K562 (cell line): ENCODE measurements at regions not wholly inside any gene's neighbourhood (a gene's known extent, or its start where the extent isn't known, plus 50 kb on each side); places are given as distances from the start of the nearest gene placed in this dataset.

Experiments used
- ATAC-seq: fragments of 200-7000 bp; cut with Tn5 transposase; 3 replicates; pipeline ENCODE4 v1.9.1; 2020; ENCODE audit warnings: moderate library complexity
- BruUV-seq: library from RNA; stranded (reverse); fragments of 400-500 nt; replicated peaks from 2 replicates; lab custom pipeline; 2021; lab: Mats Ljungman, UMichigan
- CTCF ChIA-PET: fragments of 300-600 bp; formaldehyde crosslinking; extraction: SDS; loops from one replicate; lab custom pipeline; 2021; ENCODE audit warnings: low intra/inter-chr PET ratio; lab: Yijun Ruan, JAX
- POLR2A ChIA-PET: fragments of 300-600, 350-650 bp; sonication (Branson Sonifier 250); formaldehyde crosslinking; extraction: SDS; loops from one replicate; lab custom pipeline; 2021; ENCODE audit warnings: antibody characterized with exemption, inconsistent platforms; lab: Yijun Ruan, JAX
- DNase-seq, 4 experiments: peaks; one replicate each; pipeline versions ENCODE4 v3.0.0 to v3.0.0-alpha.2; 2011 to 2018; ENCODE audit warnings: low spot score in 3 of 4, mixed read lengths in 3 of 4; ENCODE audit errors: extremely low read depth in 1 of 4
- FAIRE-seq: peaks from 2 replicates; lab custom pipeline; 2011; peaks lifted over from hg19 to GRCh38; lab: Jason Lieb, UNC
- H2AFZ ChIP-seq: 2 replicates; pipeline ENCODE4 v1.6.0; 2011; ENCODE audit warnings: low read depth, low read length, control low read depth, inconsistent platforms
- H3K27ac ChIP-seq: fragments of 200-600 bp; 3 replicates; pipeline ENCODE4 v1.8.0; 2011; ENCODE audit warnings: low read depth, mild to moderate bottlenecking, control low read depth, inconsistent platforms, low read length, moderate library complexity, mixed read lengths; ENCODE audit errors: extremely low read depth
- H3K27me3 ChIP-seq, 2 experiments: fragments of 300-600 bp in 1 of 2; 2 replicates in 1 of 2; 3 replicates in 1 of 2; pipeline versions ENCODE4 v1.6.0 to v1.8.0; 2011; ENCODE audit warnings: inconsistent platforms in 2 of 2, low read length in 2 of 2, mild to moderate bottlenecking in 1 of 2, mixed read lengths in 1 of 2, moderate library complexity in 1 of 2; ENCODE audit not compliant: control insufficient read depth in 2 of 2, insufficient read depth in 2 of 2
- H3K36me3 ChIP-seq: fragments of 300-600 bp; 3 replicates; pipeline ENCODE4 v1.8.0; 2011; ENCODE audit warnings: mild to moderate bottlenecking, low read length, inconsistent platforms; ENCODE audit not compliant: control insufficient read depth, insufficient read depth
- H3K4me1 ChIP-seq, 2 experiments: fragments of 200-600 bp in 1 of 2; replicated peaks in 1 of 2; 2 replicates in 1 of 2; 3 replicates in 1 of 2; pipeline versions ENCODE4 v1.5.1 to v1.8.0; 2011; ENCODE audit warnings: inconsistent platforms in 2 of 2, low read length in 2 of 2, mild to moderate bottlenecking in 1 of 2, mixed read lengths in 1 of 2, moderate library complexity in 1 of 2; ENCODE audit not compliant: control insufficient read depth in 2 of 2, insufficient read depth in 2 of 2
- H3K4me2 ChIP-seq: 2 replicates; pipeline ENCODE4 v1.6.1; 2011; ENCODE audit warnings: low read length, control low read depth, inconsistent platforms, mixed read lengths; ENCODE audit not compliant: insufficient read depth
- H3K4me3 ChIP-seq: fragments of 200-600 bp; sonication (generic), shearing (Covaris generic); 2 replicates; pipeline ENCODE4 v1.5.1; 2016; ENCODE audit warnings: control low read depth, inconsistent platforms
- H3K79me2 ChIP-seq: fragments of 200-600 bp; 3 replicates; pipeline ENCODE4 v1.8.0; 2011; ENCODE audit warnings: low read length, inconsistent platforms; ENCODE audit not compliant: control insufficient read depth, insufficient read depth
- H3K9ac ChIP-seq, 2 experiments: 2 replicates each; pipeline versions ENCODE4 v1.6.0 to v1.6.1; 2011; ENCODE audit warnings: low read depth in 2 of 2, low read length in 2 of 2, control low read depth in 1 of 2, inconsistent platforms in 1 of 2, mild to moderate bottlenecking in 1 of 2, mixed read lengths in 1 of 2; ENCODE audit not compliant: insufficient read depth in 1 of 2
- H3K9me1 ChIP-seq: one replicate; pipeline ENCODE4 v1.6.0; 2011; ENCODE audit warnings: inconsistent platforms, mild to moderate bottlenecking, low read length, moderate library complexity; ENCODE audit not compliant: control insufficient read depth, insufficient read depth
- H3K9me3 ChIP-seq: replicated peaks from 2 replicates; pipeline ENCODE4 v1.5.1; 2011; ENCODE audit warnings: low read depth, low read length, inconsistent platforms; ENCODE audit not compliant: control insufficient read depth, insufficient read depth
- H4K20me1 ChIP-seq: replicated peaks from 2 replicates; pipeline ENCODE4 v1.6.1; 2011; ENCODE audit warnings: low read length, inconsistent platforms, mixed read lengths; ENCODE audit not compliant: control insufficient read depth, insufficient read depth
- AFF4 ChIP-seq: sonication (generic); formaldehyde crosslinking; IDR thresholded peaks from 2 replicates; pipeline ENCODE4 v1.8.0; 2023; ENCODE audit warnings: mild to moderate bottlenecking, missing genetic modification reagents
- CSDE1 ChIP-seq, 2 experiments: fragments of 450-650 bp; IDR thresholded peaks; 2 replicates each; pipeline ENCODE4 v1.6.1; 2016; ENCODE audit warnings: mild to moderate bottlenecking in 1 of 2
- ETV5 ChIP-seq: sonication (generic); formaldehyde crosslinking; IDR thresholded peaks from 2 replicates; pipeline ENCODE4 v1.4.0; 2020; ENCODE audit warnings: low read depth, mild to moderate bottlenecking, missing genetic modification reagents
- MAZ ChIP-seq, 2 experiments: fragments of 450-650 bp in 1 of 2; sonication (generic) in 1 of 2; formaldehyde crosslinking; IDR thresholded peaks in 1 of 2; conservative IDR thresholded peaks in 1 of 2; 2 replicates each; pipeline versions ENCODE4 v1.4.0 to v1.5.0; 2020; ENCODE audit warnings: mild to moderate bottlenecking in 1 of 2, missing genetic modification reagents in 1 of 2
- POU5F1 ChIP-seq: fragments of 150-350 bp; IDR thresholded peaks from 2 replicates; pipeline ENCODE4 v1.6.1; 2014; ENCODE audit warnings: borderline replicate concordance, low read length, low read depth, mild to moderate bottlenecking; ENCODE audit not compliant: partially characterized antibody
- TEAD4 ChIP-seq, 2 experiments: sonication (generic) in 1 of 2; formaldehyde crosslinking in 1 of 2; IDR thresholded peaks; 2 replicates each; pipeline versions ENCODE4 v1.6.1 to v1.8.0; 2012 to 2022; ENCODE audit warnings: borderline replicate concordance in 1 of 2, inconsistent platforms in 1 of 2, low read length in 1 of 2, mild to moderate bottlenecking in 1 of 2, missing genetic modification reagents in 1 of 2
- ZC3H11A ChIP-seq: IDR thresholded peaks from 2 replicates; pipeline ENCODE4 v1.6.1; 2012; ENCODE audit warnings: low read depth, low read length, improper control_type of control experiment
- ZEB2 ChIP-seq: fragments of 450-650 bp; IDR thresholded peaks from 2 replicates; pipeline ENCODE4 v1.6.1; 2016
- ZNF24 ChIP-seq: fragments of 450-650 bp; IDR thresholded peaks from 2 replicates; pipeline ENCODE4 v1.6.1; 2016
- ZNF263 ChIP-seq: sonication (generic); formaldehyde crosslinking; IDR thresholded peaks from 2 replicates; pipeline ENCODE4 v1.8.0; 2022; ENCODE audit warnings: mild to moderate bottlenecking, missing genetic modification reagents, borderline replicate concordance
- ZNF280A ChIP-seq: fragments of 450-650 bp; IDR thresholded peaks from 2 replicates; pipeline ENCODE4 v1.6.1; 2018; ENCODE audit warnings: mild to moderate bottlenecking, low read depth; ENCODE audit not compliant: partially characterized antibody
- ZNF830 ChIP-seq: fragments of 250-450 bp; sonication (Bioruptor Pico); IDR thresholded peaks from 2 replicates; pipeline ENCODE4 v1.5.0; 2021; ENCODE audit warnings: mild to moderate bottlenecking
- WGBS: fragments of 100-300 bp; shearing (Covaris generic); methylation state at CpG from one replicate; pipeline ENCODE4 v1.1.6; 2016; ENCODE audit warnings: low coverage, mixed read lengths; ENCODE audit not compliant: insufficient coverage; ENCODE audit errors: missing lambda C conversion rate; 5-methylcytosine and 5-hydroxymethylcytosine counted together
- in situ Hi-C: fragments of 300-500 bp; cut with MboI; formaldehyde crosslinking; loops from 4 replicates; pipeline ENCODE4 v1.15.0; 2018; ENCODE audit warnings: inconsistent platforms, mixed read lengths
- intact Hi-C: fragments of 100-400 bp; cut with micrococcal nuclease; formaldehyde crosslinking; loops from 2 replicates; pipeline ENCODE4 v1.14.2; 2022

- TF ChIP-seq TEAD4 (IDR thresholded peaks at IDR 0.05; ENCODE audit: low read length) (no peak), TEAD4 (CRISPR knock-in tag; IDR thresholded peaks at IDR 0.05; ENCODE audit: borderline replicate concordance) (no peak), POU5F1 (no peak), ZNF24 (no peak), ZEB2 (no peak), ZC3H11A (no peak), ZNF280A (no peak), ZNF830 (CRISPR knock-in tag) (no peak), MAZ (CRISPR knock-in tag; conservative IDR thresholded peaks at IDR 0.05 in 1 of 2, IDR thresholded peaks at IDR 0.05 in 1 of 2) (no peak)
These were observed 281.7 kb downstream of the XXYLT1 start (continued) for GRCh38 chr3:194989241-194989640.

- H3K79me2 ChIP-seq = no peaks in the 10 kb centered on the region
- no peak overlapping the region for H3K4me3 ChIP-seq
- H3K4me2 ChIP-seq = no peak overlapping the region
- TF ChIP-seq ETV5 (CRISPR knock-in tag) = no peak
- TF ChIP-seq ZNF263 (CRISPR knock-in tag) = peak; percentile 94
- no peak for TF ChIP-seq CSDE1 (IDR thresholded peaks at IDR 0.05)
- no peak for TF ChIP-seq AFF4 (CRISPR knock-in tag)
- peaks cover 20 to 59% of the 10 kb centered on the region in 2 experiments for H3K27me3 ChIP-seq
- DNase-seq = no peak
- 1% methylated on average over 8 of the region's 8 CpGs for WGBS
- H2AFZ ChIP-seq = no peak overlapping the region
- H3K9ac ChIP-seq = no peak overlapping the region
- in situ Hi-C loops = no loop called here
- ChIA-PET POLR2A (no interaction called here), CTCF (no interaction called here)
- H3K4me1 ChIP-seq = no peaks in the 10 kb centered on the region; a peak in 1 of 5 replicates
- no peaks in the 10 kb centered on the region for H3K9me1 ChIP-seq
- no peak overlapping the region for H3K27ac ChIP-seq
- intact Hi-C loops = no loop called here
- H3K9me3 ChIP-seq = no peaks in the 10 kb centered on the region
- no peak for FAIRE-seq
- ATAC-seq = no peak
- no TSS peak for BruUV-seq
- H3K36me3 ChIP-seq = no peaks in the 10 kb centered on the region
- no peaks in the 10 kb centered on the region; the same call in 1 of the 2 replicates for H4K20me1 ChIP-seq
These were observed 280.3 kb downstream of the XXYLT1 start for GRCh38 chr3:194990454-194991337.
